H9 (cell line): ENCODE measurements at regions not wholly inside any gene's neighbourhood (a gene's known extent, or its start where the extent isn't known, plus 50 kb on each side); places are given as distances from the start of the nearest gene placed in this dataset.

Experiments used
- DNase-seq: peaks from one replicate; pipeline ENCODE4 v3.0.0-alpha.2; 2017
- H2AFZ ChIP-seq: one replicate; pipeline ENCODE4 v1.6.1; 2013; ENCODE audit warnings: mild to moderate bottlenecking, low read length, control low read depth, moderate library complexity
- H2AK5ac ChIP-seq: 2 replicates; pipeline ENCODE4 v1.6.1; 2013; ENCODE audit warnings: low read length, control low read depth, mixed read lengths; ENCODE audit not compliant: insufficient read length
- H2BK120ac ChIP-seq: one replicate; pipeline ENCODE4 v1.6.1; 2013; ENCODE audit warnings: low read depth, mild to moderate bottlenecking, low read length, control low read depth, inconsistent platforms; ENCODE audit not compliant: poor library complexity, severe bottlenecking
- H2BK12ac ChIP-seq: 2 replicates; pipeline ENCODE4 v1.6.1; 2013; ENCODE audit warnings: low read length, control low read depth, mixed read lengths, low read depth; ENCODE audit not compliant: insufficient read length
- H2BK15ac ChIP-seq: 2 replicates; pipeline ENCODE4 v1.6.1; 2013; ENCODE audit warnings: low read depth, low read length, control low read depth
- H2BK20ac ChIP-seq: one replicate; pipeline ENCODE4 v1.6.1; 2013; ENCODE audit warnings: low read depth, mild to moderate bottlenecking, low read length, control low read depth, inconsistent platforms; ENCODE audit not compliant: poor library complexity, severe bottlenecking
- H2BK5ac ChIP-seq: 2 replicates; pipeline ENCODE4 v1.6.1; 2013; ENCODE audit warnings: low read length, control low read depth, mixed read lengths; ENCODE audit not compliant: insufficient read length
- H3K14ac ChIP-seq: 2 replicates; pipeline ENCODE4 v1.6.1; 2013; ENCODE audit warnings: low read length, control low read depth; ENCODE audit not compliant: insufficient read depth
- H3K18ac ChIP-seq: 2 replicates; pipeline ENCODE4 v1.6.1; 2013; ENCODE audit warnings: low read depth, mild to moderate bottlenecking, mixed read lengths, low read length, control low read depth; ENCODE audit not compliant: insufficient read length
- H3K23ac ChIP-seq: 2 replicates; pipeline ENCODE4 v1.6.1; 2013; ENCODE audit warnings: low read length, control low read depth, mixed read lengths, low read depth; ENCODE audit not compliant: insufficient read length
- H3K23me2 ChIP-seq: 2 replicates; pipeline ENCODE4 v1.6.1; 2013; ENCODE audit warnings: low read depth, mild to moderate bottlenecking, mixed read lengths, low read length, control low read depth; ENCODE audit not compliant: insufficient read length, poor library complexity, severe bottlenecking
- H3K27ac ChIP-seq: 2 replicates; pipeline ENCODE4 v1.5.1; 2013; ENCODE audit warnings: low read length, control low read depth, mixed read lengths, low read depth; ENCODE audit not compliant: insufficient read length
- H3K27me3 ChIP-seq: 2 replicates; pipeline ENCODE4 v1.6.1; 2013; ENCODE audit warnings: low read length, control low read depth, inconsistent platforms; ENCODE audit not compliant: insufficient read depth
- H3K4ac ChIP-seq: 2 replicates; pipeline ENCODE4 v1.6.1; 2013; ENCODE audit warnings: low read depth, mild to moderate bottlenecking, control low read depth, inconsistent platforms, low read length, moderate library complexity
- H3K4me1 ChIP-seq: 2 replicates; pipeline ENCODE4 v1.6.1; 2013; ENCODE audit warnings: low read length, control low read depth, inconsistent platforms; ENCODE audit not compliant: insufficient read depth
- H3K4me2 ChIP-seq: 2 replicates; pipeline ENCODE4 v1.6.1; 2013; ENCODE audit warnings: low read length, control low read depth, mixed read lengths; ENCODE audit not compliant: insufficient read length, insufficient read depth
- H3K56ac ChIP-seq: 2 replicates; pipeline ENCODE4 v1.6.1; 2013; ENCODE audit warnings: low read depth, mild to moderate bottlenecking, mixed read lengths, low read length, control low read depth; ENCODE audit not compliant: insufficient read length
- H3K79me1 ChIP-seq: 2 replicates; pipeline ENCODE4 v1.6.1; 2013; ENCODE audit warnings: low read depth, mild to moderate bottlenecking, moderate library complexity, low read length, control low read depth, inconsistent platforms; ENCODE audit not compliant: insufficient read depth, poor library complexity, severe bottlenecking
- H3K79me2 ChIP-seq: 2 replicates; pipeline ENCODE4 v1.6.1; 2013; ENCODE audit warnings: low read length, control low read depth, inconsistent platforms; ENCODE audit not compliant: insufficient read depth
- H3K9ac ChIP-seq: 2 replicates; pipeline ENCODE4 v1.6.1; 2013; ENCODE audit warnings: low read length, control low read depth, mixed read lengths; ENCODE audit not compliant: insufficient read length; ENCODE audit errors: extremely low read depth
- H3K9me3 ChIP-seq: one replicate; pipeline ENCODE4 v1.6.1; 2013; ENCODE audit warnings: low read depth, low read length, inconsistent platforms; ENCODE audit not compliant: control insufficient read depth
- H3T11ph ChIP-seq: one replicate; pipeline ENCODE4 v1.6.1; 2013; ENCODE audit warnings: mild to moderate bottlenecking, low read length, control low read depth, inconsistent platforms
- H4K20me1 ChIP-seq: one replicate; pipeline ENCODE4 v1.6.1; 2013; ENCODE audit not compliant: control insufficient read depth, insufficient read length, insufficient read depth
- H4K5ac ChIP-seq: 2 replicates; pipeline ENCODE4 v1.6.1; 2013; ENCODE audit warnings: low read depth, mild to moderate bottlenecking, mixed read lengths, low read length, control low read depth; ENCODE audit not compliant: insufficient read length
- H4K8ac ChIP-seq: replicated peaks from 2 replicates; pipeline ENCODE4 v1.6.1; 2013; ENCODE audit warnings: low read length, control low read depth, mixed read lengths, low read depth; ENCODE audit not compliant: insufficient read length
- H4K91ac ChIP-seq: 2 replicates; pipeline ENCODE4 v1.6.1; 2013; ENCODE audit warnings: low read depth, mild to moderate bottlenecking, moderate library complexity, mixed read lengths, low read length, control low read depth; ENCODE audit not compliant: insufficient read length
- H3K27ac Mint-ChIP-seq, 3 experiments: 2 replicates in 2 of 3; 3 replicates in 1 of 3; pipeline ENCODE4 v1.8.0; 2020 to 2021; ENCODE audit warnings: mixed read lengths in 3 of 3, mild to moderate bottlenecking in 1 of 3, moderate library complexity in 1 of 3
- H3K27me3 Mint-ChIP-seq: 2 replicates; pipeline ENCODE4 v1.8.0; 2021; ENCODE audit warnings: low read depth, mild to moderate bottlenecking, moderate library complexity, mixed read lengths
- H3K36me3 Mint-ChIP-seq, 3 experiments: 2 replicates in 2 of 3; 3 replicates in 1 of 3; pipeline ENCODE4 v1.8.0; 2020 to 2021; ENCODE audit warnings: low read depth in 3 of 3, mixed read lengths in 3 of 3; ENCODE audit not compliant: insufficient read depth in 1 of 3
- H3K4me1 Mint-ChIP-seq, 2 experiments: 2 replicates each; pipeline ENCODE4 v1.8.0; 2020; ENCODE audit warnings: mixed read lengths in 2 of 2
- H3K4me3 Mint-ChIP-seq, 2 experiments: 2 replicates in 1 of 2; 3 replicates in 1 of 2; pipeline ENCODE4 v1.8.0; 2020 to 2021; ENCODE audit warnings: mild to moderate bottlenecking in 2 of 2, mixed read lengths in 2 of 2, moderate library complexity in 1 of 2
- H3K9me3 Mint-ChIP-seq, 2 experiments: 2 replicates in 1 of 2; 3 replicates in 1 of 2; pipeline ENCODE4 v1.8.0; 2020; ENCODE audit warnings: mild to moderate bottlenecking in 2 of 2, mixed read lengths in 2 of 2, moderate library complexity in 1 of 2
- CTCF ChIP-seq: fragments of 200-600 bp; sonication (generic); conservative IDR thresholded peaks from 3 replicates; pipeline ENCODE4 v1.8.0; 2021; ENCODE audit warnings: antibody characterized with exemption, mild to moderate bottlenecking
- WGBS: extraction: QIAGEN DNeasy Blood & Tissue Kit; methylation state at CpG from one replicate; pipeline ENCODE4 v1.1.7; 2013; ENCODE audit warnings: missing lambda C conversion rate, low lambda C conversion rate, mixed read lengths; ENCODE audit not compliant: insufficient read length; ENCODE audit errors: extremely low coverage; 5-methylcytosine and 5-hydroxymethylcytosine counted together

- H3K4ac ChIP-seq = no peak overlapping the region
- H3K9ac ChIP-seq = no peak overlapping the region
- no peak overlapping the region for H2BK20ac ChIP-seq
- no peak overlapping the region for H4K91ac ChIP-seq
- H3K23me2 ChIP-seq = no peaks in the 10 kb centered on the region
- H2AFZ ChIP-seq = no peak overlapping the region
- DNase-seq = no peak
- H2BK120ac ChIP-seq = no peak overlapping the region
- H3K79me1 ChIP-seq = no peaks in the 10 kb centered on the region
- no peak overlapping the region for H3T11ph ChIP-seq
- no peak overlapping the region for H3K27ac Mint-ChIP-seq
- H2BK5ac ChIP-seq = no peak overlapping the region
- H4K5ac ChIP-seq = no peak overlapping the region
- no peak overlapping the region for H3K23ac ChIP-seq
- no peak overlapping the region for H2AK5ac ChIP-seq
- H4K20me1 ChIP-seq = no peaks in the 10 kb centered on the region
- peak; percentile 77 for TF ChIP-seq CTCF
- H3K4me1 Mint-ChIP-seq = peaks cover 10 to 13% of the 10 kb centered on the region in 2 experiments
- no CpG with 5 or more reads among the region's 3 CpGs for WGBS
- H3K36me3 Mint-ChIP-seq = no peaks in the 10 kb centered on the region
- no peak overlapping the region for H3K56ac ChIP-seq
- no peak overlapping the region for H3K18ac ChIP-seq
- no peak overlapping the region for H3K4me3 Mint-ChIP-seq
- no peak overlapping the region for H3K4me2 ChIP-seq
- no peak overlapping the region for H3K27ac ChIP-seq
- H4K8ac ChIP-seq = no peak overlapping the region
- H3K27me3 Mint-ChIP-seq = no peaks in the 10 kb centered on the region
- no peak overlapping the region for H2BK15ac ChIP-seq
- no peaks in the 10 kb centered on the region for H3K27me3 ChIP-seq
- H3K9me3 Mint-ChIP-seq = no peaks in the 10 kb centered on the region
- H3K9me3 ChIP-seq = no peaks in the 10 kb centered on the region
- no peak overlapping the region for H2BK12ac ChIP-seq
- no peaks in the 10 kb centered on the region for H3K79me2 ChIP-seq
- H3K14ac ChIP-seq = no peak overlapping the region
- H3K4me1 ChIP-seq = no peaks in the 10 kb centered on the region; the same call in 1 of the 2 replicates
These were observed 78.7 kb upstream of the DCLK2 start for GRCh38 chr4:149999485-150000074.
